ENCODE measurements at regions not wholly inside any gene's neighbourhood (a gene's known extent, or its start where the extent isn't known, plus 50 kb on each side); places are given as distances from the start of the nearest gene placed in this dataset.
"Not testable (repeated sequence)": the region's sequence is repeated elsewhere in the genome, so short reads cannot be mapped to it uniquely, and the experiment has no call there.

GRCh38 chr13:64088491-64088890 is 2672.8 kb upstream of the PCDH20 start:
- DNase-seq = no peak
- no peaks in the 10 kb centered on the region for H3K36me3 ChIP-seq
- H3K9ac ChIP-seq (ENCODE audit: low read depth in 2 of 2, low read length in 2 of 2) = no peak overlapping the region
- H3K27me3 ChIP-seq = no peaks in the 10 kb centered on the region
- TF ChIP-seq CTCF (IDR thresholded peaks at IDR 0.05) = no peak
- no peaks in the 10 kb centered on the region for H3K4me1 ChIP-seq
- intact Hi-C loops (cut with DNase I) = no loop called here
- H3K9me3 ChIP-seq = no peaks in the 10 kb centered on the region
- H3K4me3 ChIP-seq = no peak overlapping the region
- H3K27ac ChIP-seq = no peak overlapping the region

- no peaks in the 10 kb centered on the region for H3K9me3 ChIP-seq
- no peak for DNase-seq
- H3K4me1 ChIP-seq = no peaks in the 10 kb centered on the region
- intact Hi-C loops (cut with DNase I) = no loop called here
- H3K27me3 ChIP-seq = no peaks in the 10 kb centered on the region
- no peaks in the 10 kb centered on the region for H3K36me3 ChIP-seq
- no peak for TF ChIP-seq CTCF (IDR thresholded peaks at IDR 0.05)
- H3K9ac ChIP-seq (ENCODE audit: low read depth in 2 of 2, low read length in 2 of 2) = no peak overlapping the region
- H3K27ac ChIP-seq = no peak overlapping the region
- H3K4me3 ChIP-seq = no peak overlapping the region
Measured at GRCh38 chr13:64087624-64088023, 2672.0 kb upstream of the PCDH20 start.

- intact Hi-C loops (cut with DNase I) = no loop called here
- no peaks in the 10 kb centered on the region for H3K4me1 ChIP-seq
- no peak for TF ChIP-seq CTCF (IDR thresholded peaks at IDR 0.05)
Measured at GRCh38 chr13:64083811-64084210, 2668.2 kb upstream of the PCDH20 start.

GRCh38 chr13:64083396-64083795 is 2667.7 kb upstream of the PCDH20 start:
- Histone ChIP-seq H3K4me3 (no peak overlapping the region), H3K27ac (no peak overlapping the region)
- intact Hi-C loops (cut with DNase I) = no loop called here

More at GRCh38 chr13:64083811-64084210, 2668.2 kb upstream of the PCDH20 start:
- Histone ChIP-seq H3K27ac (no peak overlapping the region), H3K9me3 (no peaks in the 10 kb centered on the region), H3K36me3 (no peaks in the 10 kb centered on the region), H3K9ac (ENCODE audit: low read depth in 2 of 2, low read length in 2 of 2) (no peak overlapping the region), H3K4me3 (no peak overlapping the region), H3K27me3 (no peaks in the 10 kb centered on the region)
- DNase-seq = no peak

GRCh38 chr13:64078480-64078936 is 2662.9 kb upstream of the PCDH20 start:
- no peaks in the 10 kb centered on the region for H3K9me3 ChIP-seq
- no peaks in the 10 kb centered on the region for H3K27me3 ChIP-seq
- H3K4me3 ChIP-seq = no peak overlapping the region
- no peak overlapping the region for H3K27ac ChIP-seq
- H3K9ac ChIP-seq (ENCODE audit: low read depth in 2 of 2, low read length in 2 of 2) = no peak overlapping the region
- H3K4me1 ChIP-seq = no peaks in the 10 kb centered on the region
- no peak for DNase-seq
- no peaks in the 10 kb centered on the region for H3K36me3 ChIP-seq
- TF ChIP-seq CTCF (IDR thresholded peaks at IDR 0.05) = no peak
- intact Hi-C loops (cut with DNase I) = no loop called here

More at GRCh38 chr13:64083396-64083795, 2667.7 kb upstream of the PCDH20 start:
- no peak for DNase-seq
- Histone ChIP-seq H3K9ac (ENCODE audit: low read depth in 2 of 2, low read length in 2 of 2) (no peak overlapping the region), H3K36me3 (no peaks in the 10 kb centered on the region), H3K4me1 (no peaks in the 10 kb centered on the region), H3K9me3 (no peaks in the 10 kb centered on the region), H3K27me3 (no peaks in the 10 kb centered on the region)
- TF ChIP-seq CTCF (IDR thresholded peaks at IDR 0.05) = no peak

- Histone ChIP-seq H3K9ac (ENCODE audit: low read depth in 2 of 2, low read length in 2 of 2) (no peak overlapping the region), H3K9me3 (no peaks in the 10 kb centered on the region), H3K4me1 (no peaks in the 10 kb centered on the region), H3K4me3 (no peak overlapping the region), H3K36me3 (no peaks in the 10 kb centered on the region), H3K27me3 (no peaks in the 10 kb centered on the region), H3K27ac (no peak overlapping the region)
- TF ChIP-seq CTCF (IDR thresholded peaks at IDR 0.05) = no peak
- DNase-seq = no peak
- intact Hi-C loops (cut with DNase I) = no loop called here
Measured at GRCh38 chr13:64078025-64078424, 2662.4 kb upstream of the PCDH20 start.

GRCh38 chr13:64077132-64077835 is 2661.6 kb upstream of the PCDH20 start:
- H3K9ac ChIP-seq (ENCODE audit: low read depth in 2 of 2, low read length in 2 of 2); H3K4me3 ChIP-seq; DNase-seq; intact Hi-C loops (cut with DNase I); H3K36me3 ChIP-seq; H3K9me3 ChIP-seq; H3K27ac ChIP-seq; H3K27me3 ChIP-seq; H3K4me1 ChIP-seq: not testable (repeated sequence)

Data from colonic mucosa (tissue), 4 donors.